GM12878 (cell line): ENCODE measurements at regions not wholly inside any gene's neighbourhood (a gene's known extent, or its start where the extent isn't known, plus 50 kb on each side); places are given as distances from the start of the nearest gene placed in this dataset.

Source experiments
- ATAC-seq: fragments of 200-7000 bp; cut with Tn5 transposase; 3 replicates; pipeline ENCODE4 v1.9.1; 2020; ENCODE audit warnings: mild to moderate bottlenecking, moderate library complexity
- BruUV-seq: library from RNA; stranded (reverse); fragments of 400-500 nt; replicated peaks from 2 replicates; lab custom pipeline; 2021; lab: Mats Ljungman, UMichigan
- CTCF ChIA-PET: fragments of 300-600 bp; sonication (Branson Sonifier 250); formaldehyde crosslinking; extraction: SDS; loops from one replicate; lab custom pipeline; 2021; ENCODE audit warnings: inconsistent platforms; lab: Yijun Ruan, JAX
- POLR2A ChIA-PET: fragments of 350-600 bp; formaldehyde crosslinking; extraction: SDS; loops from one replicate; lab custom pipeline; 2021; ENCODE audit warnings: inconsistent platforms; lab: Charles Lee
- RAD21 ChIA-PET: fragments of 300-600 bp; sonication (Branson Sonifier 250); formaldehyde crosslinking; loops from one replicate; lab custom pipeline; 2023; ENCODE audit warnings: antibody characterized with exemption; ENCODE audit not compliant: unreplicated experiment; lab: Charles Lee
- SMC1A ChIA-PET: fragments of 300-600 bp; sonication (Branson Sonifier 250); formaldehyde crosslinking; loops from one replicate; lab custom pipeline; 2023; ENCODE audit not compliant: unreplicated experiment, uncharacterized antibody; lab: Charles Lee
- DNase-seq: peaks from one replicate; pipeline ENCODE4 v3.0.0-alpha.2; 2011; ENCODE audit warnings: low read depth, low spot score
- FAIRE-seq: peaks from 3 replicates; lab custom pipeline; 2011; peaks lifted over from hg19 to GRCh38; lab: Jason Lieb, UNC
- H2AFZ ChIP-seq: 2 replicates; pipeline ENCODE4 v1.6.0; 2011; ENCODE audit warnings: low read depth, low read length, control low read depth; ENCODE audit not compliant: control insufficient read depth
- H3K27ac ChIP-seq: 2 replicates; pipeline ENCODE4 v1.5.1; 2011; ENCODE audit warnings: control low read depth; ENCODE audit not compliant: control insufficient read depth, insufficient read depth
- H3K27me3 ChIP-seq, 2 experiments: replicated peaks in 1 of 2; 2 replicates each; pipeline versions ENCODE4 v1.6.0 to v1.6.1; 2011; ENCODE audit warnings: low read length in 1 of 2; ENCODE audit not compliant: control insufficient read depth in 2 of 2, insufficient read depth in 2 of 2
- H3K36me3 ChIP-seq, 2 experiments: 2 replicates each; pipeline ENCODE4 v1.5.1; 2011; ENCODE audit warnings: low read length in 1 of 2; ENCODE audit not compliant: control insufficient read depth in 2 of 2, insufficient read depth in 2 of 2
- H3K4me1 ChIP-seq: 2 replicates; pipeline ENCODE4 v1.6.1; 2011; ENCODE audit warnings: mild to moderate bottlenecking, low read length, moderate library complexity, mixed read lengths; ENCODE audit not compliant: control insufficient read depth, insufficient read depth
- H3K4me2 ChIP-seq: 2 replicates; pipeline ENCODE4 v1.6.0; 2011; ENCODE audit warnings: control low read depth; ENCODE audit not compliant: control insufficient read depth, insufficient read depth
- H3K4me3 ChIP-seq: fragments of 200-600 bp; sonication (generic); 2 replicates; pipeline ENCODE4 v1.5.1; 2016
- H3K79me2 ChIP-seq: 2 replicates; pipeline ENCODE4 v1.6.0; 2011; ENCODE audit warnings: low read length; ENCODE audit not compliant: control insufficient read depth, insufficient read depth
- H3K9ac ChIP-seq: 2 replicates; pipeline ENCODE4 v1.8.0; 2011; ENCODE audit warnings: low read length, control low read depth, mixed read lengths; ENCODE audit not compliant: control insufficient read depth, insufficient read depth
- H3K9me3 ChIP-seq: replicated peaks from 3 replicates; pipeline ENCODE4 v1.5.1; 2011; ENCODE audit warnings: mild to moderate bottlenecking, low read length; ENCODE audit not compliant: control insufficient read depth, insufficient read depth
- H4K20me1 ChIP-seq: 2 replicates; pipeline ENCODE4 v1.6.0; 2011; ENCODE audit not compliant: control insufficient read depth, insufficient read depth
- BRCA1 ChIP-seq: IDR thresholded peaks from 2 replicates; pipeline ENCODE4 v1.6.1; 2011; ENCODE audit warnings: low read depth, low read length, improper control_type of control experiment
- CBX5 ChIP-seq: sonication (generic); IDR thresholded peaks from 2 replicates; pipeline ENCODE4 v1.6.1; 2016; ENCODE audit warnings: low read depth, moderate library complexity, mild to moderate bottlenecking, inconsistent platforms
- GATAD2B ChIP-seq: fragments of 450-650 bp; conservative IDR thresholded peaks from 2 replicates; pipeline ENCODE4 v1.6.1; 2017; ENCODE audit warnings: low read depth, mild to moderate bottlenecking, moderate library complexity
- LARP7 ChIP-seq: fragments of 450-650 bp; IDR thresholded peaks from 2 replicates; pipeline ENCODE4 v1.6.1; 2017; ENCODE audit warnings: mild to moderate bottlenecking
- MEF2B ChIP-seq: fragments of 450-650 bp; IDR thresholded peaks from 2 replicates; pipeline ENCODE4 v1.6.1; 2018; ENCODE audit warnings: mild to moderate bottlenecking, moderate library complexity; ENCODE audit not compliant: partially characterized antibody, poor library complexity, severe bottlenecking
- MXI1 ChIP-seq: fragments of 150-350 bp; IDR thresholded peaks from 2 replicates; pipeline ENCODE4 v1.6.1; 2011; ENCODE audit warnings: low read depth, mild to moderate bottlenecking, inconsistent platforms, low read length, improper control_type of control experiment
- SMC3 ChIP-seq: IDR thresholded peaks from 2 replicates; pipeline ENCODE4 v1.6.1; 2011; ENCODE audit warnings: low read length, improper control_type of control experiment, borderline replicate concordance
- SREBF1 ChIP-seq: IDR thresholded peaks from 2 replicates; pipeline ENCODE4 v1.6.1; 2012; ENCODE audit warnings: mild to moderate bottlenecking, low read length
- SRF ChIP-seq, 2 experiments: IDR thresholded peaks; 2 replicates each; pipeline ENCODE4 v1.6.1; 2011; ENCODE audit warnings: low read depth in 2 of 2, low read length in 2 of 2, mild to moderate bottlenecking in 1 of 2, moderate library complexity in 1 of 2
- STAT3 ChIP-seq: IDR thresholded peaks from 2 replicates; pipeline ENCODE4 v1.6.1; 2011; ENCODE audit warnings: low read depth, low read length, improper control_type of control experiment
- YY1 ChIP-seq: IDR thresholded peaks from 2 replicates; pipeline ENCODE4 v1.6.1; 2011; ENCODE audit warnings: low read depth, mild to moderate bottlenecking, low read length
- ZNF217 ChIP-seq: fragments of 450-650 bp; IDR thresholded peaks from 2 replicates; pipeline ENCODE4 v1.6.1; 2017; ENCODE audit warnings: antibody characterized with exemption, mild to moderate bottlenecking
- WGBS: methylation state at CpG from one replicate; pipeline ENCODE4 v1.1.6; 2016; ENCODE audit warnings: low lambda C conversion rate; ENCODE audit not compliant: insufficient replicate concordance, insufficient coverage; ENCODE audit errors: missing lambda C conversion rate; 5-methylcytosine and 5-hydroxymethylcytosine counted together
- in situ Hi-C: fragments of 300-500 bp; cut with MboI; formaldehyde crosslinking; loops from 9 replicates; pipeline ENCODE4 v1.14.3; 2018; ENCODE audit warnings: mixed read lengths
- intact Hi-C: fragments of 100-400 bp; cut with micrococcal nuclease; formaldehyde crosslinking; loops from one replicate; pipeline ENCODE4 v1.14.2; 2022; ENCODE audit not compliant: unreplicated experiment
- TF ChIP-seq, protein P1 (sequence below): fragments of 450-650 bp; conservative IDR thresholded peaks from 2 replicates; pipeline ENCODE4 v1.6.1; 2017; ENCODE audit warnings: mild to moderate bottlenecking, moderate library complexity

DNA sequence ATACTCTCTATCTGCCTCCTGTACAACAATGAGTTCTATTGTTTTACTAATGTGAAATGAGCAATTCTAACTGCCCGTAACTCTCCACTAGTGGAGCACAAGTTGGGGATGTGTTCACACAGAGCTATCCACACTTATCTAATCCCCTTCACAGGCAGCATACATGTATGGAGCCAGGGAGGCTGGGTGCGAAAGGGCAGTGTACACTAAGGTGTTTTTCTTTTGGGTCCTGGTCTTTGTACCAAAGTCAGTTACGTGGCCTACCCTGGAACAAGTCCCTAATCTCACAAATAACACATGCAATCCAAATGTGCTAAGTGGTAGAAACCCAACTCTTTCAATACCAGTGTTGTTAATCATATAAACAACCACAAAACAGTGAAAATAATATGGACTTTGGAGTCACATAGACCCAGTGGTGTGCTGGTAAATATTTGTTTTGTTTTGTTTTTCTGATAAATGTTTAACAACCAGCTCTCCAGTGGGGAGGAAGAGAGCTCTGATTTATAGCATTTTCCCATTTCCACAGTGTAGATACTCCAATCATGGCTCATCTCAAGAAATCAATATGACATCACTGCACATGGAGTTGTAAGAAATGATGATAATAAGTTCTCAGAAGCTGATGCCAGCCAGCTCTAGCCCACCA, 319.9 kb upstream of the DUSP10 start:
- H2AFZ ChIP-seq = no peak overlapping the region; the same call in 1 of the 2 replicates
- H3K27me3 ChIP-seq = no peaks in the 10 kb centered on the region
- intact Hi-C loops = no loop called here
- TF ChIP-seq MEF2B = no peak
- TF ChIP-seq ZNF217 = no peak
- no peak for TF ChIP-seq LARP7
- TF ChIP-seq GATAD2B = no peak
- no peak for TF ChIP-seq STAT3
- no peak for TF ChIP-seq CBX5
- no peak for TF ChIP-seq SREBF1
- TF ChIP-seq BRCA1 = no peak
- no peak for TF ChIP-seq SMC3
- TF ChIP-seq YY1 = no peak
- TF ChIP-seq, protein P1, sequence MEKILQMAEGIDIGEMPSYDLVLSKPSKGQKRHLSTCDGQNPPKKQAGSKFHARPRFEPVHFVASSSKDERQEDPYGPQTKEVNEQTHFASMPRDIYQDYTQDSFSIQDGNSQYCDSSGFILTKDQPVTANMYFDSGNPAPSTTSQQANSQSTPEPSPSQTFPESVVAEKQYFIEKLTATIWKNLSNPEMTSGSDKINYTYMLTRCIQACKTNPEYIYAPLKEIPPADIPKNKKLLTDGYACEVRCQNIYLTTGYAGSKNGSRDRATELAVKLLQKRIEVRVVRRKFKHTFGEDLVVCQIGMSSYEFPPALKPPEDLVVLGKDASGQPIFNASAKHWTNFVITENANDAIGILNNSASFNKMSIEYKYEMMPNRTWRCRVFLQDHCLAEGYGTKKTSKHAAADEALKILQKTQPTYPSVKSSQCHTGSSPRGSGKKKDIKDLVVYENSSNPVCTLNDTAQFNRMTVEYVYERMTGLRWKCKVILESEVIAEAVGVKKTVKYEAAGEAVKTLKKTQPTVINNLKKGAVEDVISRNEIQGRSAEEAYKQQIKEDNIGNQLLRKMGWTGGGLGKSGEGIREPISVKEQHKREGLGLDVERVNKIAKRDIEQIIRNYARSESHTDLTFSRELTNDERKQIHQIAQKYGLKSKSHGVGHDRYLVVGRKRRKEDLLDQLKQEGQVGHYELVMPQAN = no peak
- no peak for TF ChIP-seq SRF (IDR thresholded peaks at IDR 0.05; ENCODE audit: low read depth in 2 of 2, low read length in 2 of 2)
- TF ChIP-seq MXI1 = no peak
- ATAC-seq = no peak
- no peaks in the 10 kb centered on the region for H3K4me1 ChIP-seq
- in situ Hi-C loops = no loop called here
- POLR2A ChIA-PET = no interaction called here
- no peak overlapping the region for H3K4me3 ChIP-seq
- H3K9ac ChIP-seq = no peak overlapping the region
- RAD21 ChIA-PET = interaction anchor here (1.6 kb wide), 1 partner anchor 518 kb away, joined by 3 read pairs; no protein-coding TSS in a partner anchor
- CTCF ChIA-PET = interaction anchor here (2.0 kb wide), 1 partner anchor 33 kb away, joined by 6 read pairs; no protein-coding TSS in a partner anchor
- no TSS peak for BruUV-seq
- SMC1A ChIA-PET = interaction anchor here (1.0 to 1.4 kb wide), 3 partner anchors 11 to 34 kb away, joined by 4 to 7 read pairs (median 5); no protein-coding TSS in a partner anchor
- no peak overlapping the region for H3K27ac ChIP-seq
- no peaks in the 10 kb centered on the region for H3K79me2 ChIP-seq
- peaks cover 6% of the 10 kb centered on the region; the same call in 2 of the 3 replicates for H3K9me3 ChIP-seq
- no peaks in the 10 kb centered on the region for H4K20me1 ChIP-seq
- DNase-seq = no peak
- FAIRE-seq = no peak
- H3K4me2 ChIP-seq = no peak overlapping the region
- WGBS = 35% methylated on average over 3 of the region's 3 CpGs
- H3K36me3 ChIP-seq = no peaks in the 10 kb centered on the region
